Stimulated activated CD4-positive, alpha-beta T cell treated with anti-CD3 and anti-CD28 coated beads, Interleukin-12 subunit alpha, Interleukin-12 subunit beta, amount 100 ng/mL, for 48 hours (primary cell): ENCODE measurements at regions not wholly inside any gene's neighbourhood (a gene's known extent, or its start where the extent isn't known, plus 50 kb on each side); places are given as distances from the start of the nearest gene placed in this dataset.
"Not testable (repeated sequence)": the region's sequence is repeated elsewhere in the genome, so short reads cannot be mapped to it uniquely, and the experiment has no call there.

Experiments
- DNase-seq, 3 donors: peaks; one replicate each; pipeline ENCODE4 v3.0.0-alpha.2; 2020; ENCODE audit warnings: low read depth in 2 of 3, low spot score in 1 of 3

DNA sequence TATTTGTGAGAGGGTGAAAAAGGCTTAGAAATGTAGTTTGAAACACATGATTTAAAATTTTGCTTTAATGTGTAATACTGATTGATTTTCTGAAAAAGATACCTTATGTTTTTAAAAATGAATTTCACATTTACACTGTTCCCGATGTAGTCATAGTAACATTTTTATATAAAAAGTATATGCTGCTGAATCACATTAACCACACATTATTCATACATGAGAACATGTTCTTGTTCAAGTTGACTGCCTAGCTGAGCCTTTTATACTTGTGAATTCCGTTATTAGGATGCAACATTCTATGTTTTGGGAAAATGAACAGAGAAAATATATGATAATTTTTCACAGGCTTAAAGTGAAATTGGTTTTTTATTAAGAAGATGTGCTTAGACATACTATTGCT, 461.1 kb upstream of the NUDT12 start:
- DNase-seq = no peak

- DNase-seq = no peak
These were observed 457.4 kb upstream of the NUDT12 start for GRCh38 chr5:104019956-104020355.

DNA sequence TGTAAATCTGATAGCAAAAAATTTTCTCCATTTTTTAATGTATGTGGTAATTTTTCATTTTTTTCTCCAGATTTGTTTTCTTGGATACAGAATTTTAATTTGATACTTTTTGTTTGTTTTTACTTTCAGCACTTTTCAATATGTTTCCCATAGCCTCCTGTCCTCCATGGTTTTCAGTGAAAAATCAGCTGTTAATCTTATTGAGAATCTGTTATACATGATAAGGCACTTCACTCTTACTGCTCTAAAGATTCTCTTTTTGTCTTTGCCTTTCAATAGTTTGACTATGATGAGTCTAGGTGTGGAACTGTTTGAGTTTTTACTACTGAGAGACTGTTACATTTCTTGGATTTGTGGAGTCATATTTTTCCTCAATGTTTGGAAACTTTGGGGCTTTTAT, 455.7 kb upstream of the NUDT12 start:
- DNase-seq = no peak

- no peak for DNase-seq
These were observed 454.1 kb upstream of the NUDT12 start for GRCh38 chr5:104016646-104017045.

DNA sequence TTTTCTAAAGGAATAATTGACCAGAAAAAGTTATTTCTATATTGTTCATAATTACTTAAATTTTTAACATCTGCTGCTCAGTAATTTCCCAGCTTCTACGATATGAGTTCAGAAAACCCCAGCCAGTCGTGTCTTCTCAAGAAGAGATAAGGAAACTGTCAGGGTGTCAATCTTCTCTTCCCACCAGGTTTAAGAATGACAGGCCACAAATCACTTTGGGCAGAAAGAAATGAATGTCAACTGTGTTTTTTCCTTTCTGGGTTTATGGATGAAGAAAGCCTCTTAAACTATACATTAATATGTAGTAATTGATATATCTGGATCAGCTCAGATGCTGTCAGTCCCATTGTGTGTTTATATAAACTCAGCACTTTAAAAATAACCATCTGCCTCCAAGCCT, 453.2 kb upstream of the NUDT12 start:
- DNase-seq = no peak

DNA sequence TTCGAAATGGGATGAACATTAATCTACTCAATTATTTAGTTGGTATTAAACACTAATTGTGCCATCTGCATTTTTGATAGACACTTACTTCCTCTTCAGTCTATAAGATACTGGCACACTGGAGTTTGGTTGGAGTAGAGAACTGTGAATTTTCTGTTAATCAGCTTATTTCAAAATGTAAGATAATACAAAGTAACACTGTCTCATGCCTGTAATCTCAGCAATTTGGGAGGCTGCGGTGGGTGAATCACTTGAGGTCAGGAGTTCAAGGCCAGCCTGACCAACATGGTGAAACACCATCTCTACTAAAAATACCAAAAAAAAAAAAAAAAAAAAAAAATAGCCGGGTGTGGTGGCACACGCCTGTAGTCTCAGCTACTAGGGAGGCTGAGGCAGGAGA, 440.2 kb upstream of the NUDT12 start:
- not testable (repeated sequence) for DNase-seq

- no peak for DNase-seq
These were observed 438.5 kb upstream of the NUDT12 start for GRCh38 chr5:104001136-104001535.

GRCh38 chr5:103993031-103993430, 430.4 kb upstream of the NUDT12 start:
- DNase-seq = no peak

DNA sequence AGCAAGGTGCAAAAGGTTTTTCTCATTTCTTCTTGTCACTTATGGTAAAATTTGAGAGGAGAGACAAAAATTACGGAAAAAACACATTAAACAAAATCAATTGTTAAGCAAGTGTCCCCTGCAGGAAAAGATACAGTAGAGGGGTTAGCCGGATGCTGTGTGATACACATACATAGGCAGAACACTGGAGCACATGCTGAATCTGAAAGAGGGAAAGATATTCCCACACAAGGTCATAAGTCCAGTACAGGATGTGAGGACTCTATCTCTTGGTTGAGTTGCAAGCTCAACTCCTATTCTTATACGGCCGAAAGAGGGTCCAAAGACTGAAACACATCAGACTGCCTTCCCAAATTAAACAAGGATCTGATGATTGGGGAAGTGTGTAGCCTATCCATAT, 427.5 kb upstream of the NUDT12 start:
- no peak for DNase-seq

- DNase-seq = no peak
These were observed 419.0 kb upstream of the NUDT12 start for GRCh38 chr5:103981592-103981991.

- DNase-seq = no peak
These were observed 411.1 kb upstream of the NUDT12 start for GRCh38 chr5:103973669-103974068.

- DNase-seq = not testable (repeated sequence)
These were observed 403.7 kb upstream of the NUDT12 start for GRCh38 chr5:103966295-103966694.

DNA sequence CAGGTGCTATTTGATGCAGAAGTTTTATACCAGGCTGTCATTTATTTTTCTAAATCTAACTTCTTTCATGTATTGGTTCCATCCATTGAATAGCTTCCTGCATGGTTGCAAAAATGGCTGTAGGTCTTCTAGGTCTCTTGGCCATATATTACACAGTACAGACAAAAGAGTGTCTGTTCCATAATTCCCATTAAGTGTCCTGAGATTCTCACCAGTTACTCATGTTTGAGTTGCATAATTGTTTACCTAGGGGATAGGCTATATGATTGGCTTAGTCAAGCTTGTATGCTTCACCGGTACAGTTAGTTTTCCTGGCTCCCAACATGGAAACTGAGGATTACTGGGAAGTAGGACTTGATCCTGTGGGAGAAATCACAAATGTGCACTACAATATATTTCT, 399.4 kb upstream of the NUDT12 start:
- DNase-seq = no peak

- no peak for DNase-seq
These were observed 391.2 kb upstream of the NUDT12 start for GRCh38 chr5:103953601-103954382.

DNA sequence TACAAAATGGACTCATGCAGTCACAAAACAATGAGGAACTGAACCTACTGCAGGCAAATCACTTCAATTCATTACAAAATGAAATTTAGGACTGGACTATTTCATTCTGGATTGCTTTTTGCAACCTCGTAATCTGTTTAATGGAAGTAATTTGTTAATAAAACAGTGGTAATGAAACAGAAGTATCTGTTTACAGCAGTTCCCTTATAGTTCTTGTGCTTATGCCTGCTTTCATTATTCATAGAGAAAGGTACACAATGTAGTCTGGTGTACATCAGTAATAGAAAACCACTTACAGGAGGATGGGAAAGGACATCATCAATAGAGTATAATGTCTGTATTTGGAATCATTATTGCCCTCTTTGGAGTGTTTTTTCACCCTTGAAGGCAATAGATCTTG, 389.2 kb upstream of the NUDT12 start:
- DNase-seq = no peak

DNA sequence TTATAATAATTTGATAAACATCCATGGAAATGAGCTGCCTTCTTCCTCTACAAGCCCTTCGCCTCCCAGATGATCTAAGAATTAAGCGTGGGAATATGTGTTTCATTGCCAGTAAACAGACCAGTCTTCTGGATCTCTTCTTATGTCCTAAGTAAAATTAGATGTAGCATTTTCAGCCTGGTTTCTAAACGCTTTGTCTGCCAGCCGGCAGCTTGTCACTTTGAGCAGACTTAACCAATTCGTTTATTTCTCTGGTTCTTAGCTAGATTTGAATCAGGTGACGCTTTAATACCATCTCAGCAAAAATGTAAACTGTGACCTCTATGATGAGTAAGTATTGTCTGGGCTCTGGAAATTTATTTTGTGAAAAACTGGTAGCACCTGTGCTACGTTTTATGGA, 380.6 kb upstream of the NUDT12 start:
- no peak for DNase-seq

GRCh38 chr5:103942587-103943186, 380.1 kb upstream of the NUDT12 start:
- no peak for DNase-seq

DNA sequence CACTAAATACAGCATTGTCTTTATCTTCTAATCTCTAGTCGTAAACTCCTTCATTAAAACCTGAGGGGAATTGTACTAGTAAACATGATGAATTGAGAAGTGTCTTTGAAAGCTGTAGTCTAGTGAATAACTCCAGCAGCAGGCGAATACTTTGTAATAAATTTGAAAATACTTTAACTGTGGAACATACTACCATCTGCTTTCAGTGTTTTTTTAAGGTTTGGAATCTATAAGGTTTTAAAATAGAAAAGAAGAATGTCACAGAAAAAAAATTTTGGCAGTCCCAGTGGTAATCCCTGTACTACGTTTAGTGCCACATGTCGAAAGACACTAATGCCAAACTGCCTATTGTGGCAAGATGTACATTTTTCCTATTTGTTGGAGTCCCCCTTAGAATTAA, 379.0 kb upstream of the NUDT12 start:
- DNase-seq = no peak

GRCh38 chr5:103938146-103938695, 375.6 kb upstream of the NUDT12 start:
- no peak for DNase-seq

- DNase-seq = no peak
These were observed 366.9 kb upstream of the NUDT12 start for GRCh38 chr5:103929338-103930013.

DNA sequence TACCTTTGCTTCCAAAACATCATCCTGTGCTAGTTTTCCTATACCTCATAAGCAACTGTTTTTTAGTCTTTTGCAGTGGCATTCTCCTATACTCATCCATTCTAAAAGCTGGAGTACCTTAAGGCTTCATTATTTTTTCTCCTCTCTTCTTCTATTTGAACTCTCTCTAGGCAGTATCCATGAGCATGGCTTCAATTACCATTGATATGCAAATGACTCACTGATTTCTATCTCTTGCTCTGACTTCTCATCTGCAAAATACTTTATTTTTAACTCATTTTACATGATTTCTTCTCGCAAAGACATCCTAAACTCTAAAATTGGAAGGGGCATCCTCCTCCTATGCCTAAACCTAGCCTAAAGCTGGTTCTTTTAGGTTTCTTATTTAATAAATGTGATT, 365.1 kb upstream of the NUDT12 start:
- no peak for DNase-seq

GRCh38 chr5:103923616-103924168, 361.1 kb upstream of the NUDT12 start:
- no peak for DNase-seq
